T47D (cell line): ENCODE measurements at regions not wholly inside any gene's neighbourhood (a gene's known extent, or its start where the extent isn't known, plus 50 kb on each side); places are given as distances from the start of the nearest gene placed in this dataset.

ENCODE experiments used
- DNase-seq, 2 experiments: peaks; one replicate each; pipeline versions ENCODE4 v3.0.0 to v3.0.0-alpha.2; 2011 to 2012; ENCODE audit warnings: low read depth in 1 of 2, low spot score in 1 of 2
- JUND ChIP-seq: IDR thresholded peaks from 2 replicates; pipeline ENCODE4 v1.6.1; 2012; ENCODE audit warnings: low read depth
- in situ Hi-C: cut with HindIII; loops from 2 replicates; pipeline ENCODE4 v1.10.0; 2016; ENCODE audit warnings: low sequenced_read_pairs, low pct_unique_long_range_greater_than_20kb

DNA sequence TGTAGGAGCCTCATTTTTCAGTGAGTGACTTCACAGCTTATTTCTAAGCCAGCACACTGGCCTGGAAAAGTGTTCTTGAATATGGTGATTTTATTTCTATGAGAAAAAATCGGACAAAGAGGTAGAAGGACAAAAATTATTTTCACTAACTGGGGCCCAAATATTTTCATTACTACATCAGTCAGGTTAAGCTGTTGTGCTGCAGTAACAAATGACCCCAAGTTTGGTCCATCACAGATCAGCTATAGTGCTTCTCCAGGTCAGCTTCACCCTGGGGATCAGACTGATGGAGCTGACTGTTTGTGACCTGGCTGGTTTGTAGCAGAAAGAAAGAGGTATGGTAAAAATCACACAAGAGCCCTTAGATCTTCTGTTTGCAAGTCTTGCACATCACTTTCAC lies 97.9 kb upstream of the STT3B start:
- in situ Hi-C loops, result no loop called here
- TF ChIP-seq JUND, result no peak

DNA sequence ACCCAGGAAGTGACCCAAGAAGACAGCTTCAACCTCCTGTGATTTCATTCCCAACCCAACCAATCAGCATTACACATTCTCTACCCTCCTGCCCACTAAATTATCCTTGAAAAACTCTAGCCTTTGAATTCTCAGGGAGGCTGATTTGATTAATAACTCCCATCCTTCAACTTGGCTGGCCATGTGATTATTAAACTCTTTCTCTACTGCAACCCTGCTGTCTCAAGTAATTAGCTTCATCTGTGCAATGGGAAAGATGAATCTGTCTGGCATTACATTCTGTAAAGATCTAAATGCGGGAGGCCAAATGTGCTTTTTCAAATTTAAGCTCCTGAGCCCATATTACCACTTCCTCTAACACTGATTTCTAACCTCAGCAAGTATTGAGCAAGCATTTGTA lies 95.9 kb upstream of the STT3B start:
- in situ Hi-C loops, result no loop called here
- TF ChIP-seq JUND, result no peak
- no peak for DNase-seq

More for the DNA sequence above, 97.9 kb upstream of the STT3B start:
- DNase-seq, result no peak

DNA sequence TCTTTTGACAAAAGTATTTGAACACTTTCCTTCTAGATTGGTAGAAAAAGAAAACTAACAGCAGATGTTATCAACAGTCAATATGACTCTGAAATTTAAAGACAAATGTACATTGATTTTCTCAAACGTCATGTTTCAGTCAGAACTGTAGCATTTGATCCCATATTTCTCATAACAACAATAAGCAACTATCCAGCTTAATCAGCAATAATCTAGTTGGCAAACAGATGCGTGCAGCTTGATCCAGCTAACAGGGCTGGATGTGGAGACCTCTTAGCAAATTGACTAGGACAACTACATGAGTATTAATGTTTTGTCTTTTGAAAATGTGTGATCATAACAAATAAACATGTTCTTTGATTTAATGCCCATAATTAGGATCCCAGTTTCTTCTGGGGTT lies 94.0 kb upstream of the STT3B start:
- no peak for DNase-seq
- in situ Hi-C loops, result no loop called here
- no peak for TF ChIP-seq JUND

DNA sequence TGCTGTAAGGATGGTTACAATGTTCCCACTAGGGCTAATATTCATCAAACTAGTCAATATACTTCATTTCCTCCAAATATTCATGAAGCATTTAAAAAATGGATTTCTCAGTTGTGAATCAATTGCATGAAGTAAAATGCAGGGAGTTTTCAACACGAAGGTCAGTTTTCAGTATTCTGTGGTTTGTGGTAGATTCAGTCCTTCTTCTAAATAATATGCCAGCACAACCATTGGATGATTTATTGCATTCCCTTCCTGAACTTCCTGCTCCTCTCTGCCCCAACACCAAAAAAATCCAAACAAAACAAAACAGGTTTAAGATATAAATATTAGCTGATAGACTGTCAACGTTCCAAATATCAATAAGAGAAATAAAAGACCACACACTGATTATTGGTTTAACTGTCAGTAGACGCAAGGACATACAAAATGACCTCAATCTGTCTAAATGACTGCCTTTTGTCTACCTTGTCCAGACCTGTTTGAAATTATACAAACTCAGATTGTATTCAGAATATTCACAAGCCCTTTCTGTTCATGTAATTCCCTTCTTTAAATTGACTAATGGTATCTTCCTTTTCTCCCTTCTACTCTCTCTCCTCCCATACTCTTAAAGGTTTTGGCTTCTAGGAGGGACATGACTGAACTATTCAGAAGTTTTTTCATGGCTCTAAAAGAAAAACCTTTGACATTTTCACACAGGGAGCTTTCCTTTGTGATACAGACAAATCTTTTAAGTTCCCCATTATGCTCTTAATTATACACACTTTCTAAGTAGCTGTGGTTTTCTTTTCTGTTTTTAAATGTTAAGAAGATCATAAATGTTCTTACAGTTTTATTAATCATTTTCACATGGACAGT lies 92.6 kb upstream of the STT3B start:
- no peak for TF ChIP-seq JUND
- in situ Hi-C loops, result no loop called here
- no peak for DNase-seq

DNA sequence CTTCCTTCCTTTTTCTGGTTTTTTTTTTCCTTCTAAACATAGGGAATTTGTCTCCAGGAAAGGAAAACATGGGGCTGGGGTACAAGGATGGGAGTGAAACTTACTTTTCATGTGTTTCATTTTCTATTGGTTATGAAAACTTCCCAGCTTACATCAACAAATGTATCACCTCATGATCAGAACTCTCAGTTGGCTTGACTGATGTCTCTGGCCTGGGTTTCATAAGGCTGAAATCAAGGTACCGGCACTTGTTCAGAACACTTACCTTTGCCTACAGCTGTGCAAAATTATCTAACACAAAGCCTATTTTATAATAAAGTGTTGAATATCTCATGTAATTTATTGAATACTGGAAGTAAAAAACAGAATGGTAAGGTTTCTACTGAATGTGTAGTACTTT lies 91.8 kb upstream of the STT3B start:
- in situ Hi-C loops, result no loop called here
- TF ChIP-seq JUND, result no peak
- no peak for DNase-seq

DNA sequence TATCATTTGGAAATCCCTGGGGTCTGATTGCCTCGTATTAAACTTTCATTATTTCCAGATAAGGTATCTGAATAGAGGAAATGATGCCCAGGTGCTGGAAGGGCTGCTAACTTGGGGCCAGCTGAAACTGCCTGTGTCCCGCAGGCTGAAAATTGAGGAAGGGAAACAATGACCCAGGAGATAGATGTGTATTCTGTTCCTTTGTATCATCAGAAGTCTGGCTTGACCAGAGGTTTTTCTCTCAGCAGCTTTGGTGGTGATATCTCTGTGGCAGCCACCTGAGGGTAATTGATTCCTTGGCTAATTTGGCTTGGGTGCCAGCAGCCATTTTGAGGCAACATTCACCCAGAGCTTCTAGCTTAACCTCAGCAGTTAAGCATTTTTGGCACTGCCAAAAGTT lies 90.0 kb upstream of the STT3B start:
- no peak for TF ChIP-seq JUND
- in situ Hi-C loops, result no loop called here
- no peak for DNase-seq

DNA sequence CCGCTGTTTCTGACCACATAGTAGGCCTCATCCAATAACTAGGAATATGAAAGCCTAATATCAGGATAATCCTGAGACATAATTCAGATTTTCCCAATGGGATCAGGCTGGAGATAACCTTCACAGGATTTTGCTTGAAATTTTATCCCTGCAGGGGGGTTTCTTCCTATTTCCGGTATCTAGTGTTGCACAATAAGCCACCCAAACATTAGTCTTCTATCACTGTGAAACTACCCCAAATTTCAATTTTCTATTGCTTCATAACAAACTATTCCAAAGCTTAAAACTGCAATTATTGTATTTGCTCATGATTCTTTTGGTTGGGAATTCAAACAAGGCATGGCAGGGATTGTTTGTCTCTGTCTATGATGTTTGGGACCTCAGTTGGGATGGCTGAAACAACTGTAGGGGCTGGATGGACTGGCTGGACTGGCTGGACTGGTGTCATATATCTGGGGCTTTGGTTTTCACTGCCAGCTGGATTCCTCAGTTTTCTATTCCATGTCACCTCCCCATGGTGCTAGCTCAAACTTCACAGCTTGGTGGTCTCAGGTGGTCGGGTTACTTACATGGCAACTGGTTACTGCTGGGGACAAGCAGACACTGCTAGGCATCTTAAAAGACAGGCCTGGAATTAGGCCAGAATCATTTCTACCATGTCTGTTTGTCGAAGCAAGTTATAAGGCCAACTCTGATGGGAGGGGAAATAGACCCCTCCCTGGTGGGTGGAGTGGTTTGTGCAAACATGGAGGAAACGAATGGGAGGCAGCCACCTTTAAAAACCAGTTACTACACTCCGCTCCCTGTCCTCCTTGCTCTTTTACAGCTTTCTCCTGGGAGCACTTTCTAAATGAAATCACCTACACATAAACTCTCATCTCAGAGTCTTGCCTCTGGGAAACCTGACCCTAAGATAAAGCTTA lies 88.2 kb upstream of the STT3B start:
- peak in 1 of 2 experiments; percentile 69 for DNase-seq
- in situ Hi-C loops, result no loop called here
- TF ChIP-seq JUND, result no peak

DNA sequence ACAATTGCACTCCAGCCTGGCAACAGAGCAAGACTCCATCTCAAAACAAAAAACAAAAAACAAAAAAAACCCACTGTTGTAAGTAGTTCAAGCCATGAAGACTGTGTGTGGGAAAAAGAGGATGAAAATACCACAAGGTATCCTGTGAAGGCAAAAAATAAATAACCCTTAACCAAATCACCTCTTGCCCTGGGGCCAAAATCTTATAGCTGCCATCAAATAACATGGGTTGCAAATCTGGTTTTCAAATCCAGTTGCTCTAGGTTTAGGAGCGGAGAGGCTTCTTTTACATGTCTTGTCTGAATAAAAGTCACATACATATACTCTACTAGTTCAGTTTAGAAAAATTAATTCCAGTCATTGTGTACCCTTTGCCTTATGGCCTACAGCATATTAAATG lies 87.0 kb upstream of the STT3B start:
- in situ Hi-C loops, result no loop called here
- DNase-seq, result peak in 1 of 2 experiments; percentile 89
- TF ChIP-seq JUND, result no peak

DNA sequence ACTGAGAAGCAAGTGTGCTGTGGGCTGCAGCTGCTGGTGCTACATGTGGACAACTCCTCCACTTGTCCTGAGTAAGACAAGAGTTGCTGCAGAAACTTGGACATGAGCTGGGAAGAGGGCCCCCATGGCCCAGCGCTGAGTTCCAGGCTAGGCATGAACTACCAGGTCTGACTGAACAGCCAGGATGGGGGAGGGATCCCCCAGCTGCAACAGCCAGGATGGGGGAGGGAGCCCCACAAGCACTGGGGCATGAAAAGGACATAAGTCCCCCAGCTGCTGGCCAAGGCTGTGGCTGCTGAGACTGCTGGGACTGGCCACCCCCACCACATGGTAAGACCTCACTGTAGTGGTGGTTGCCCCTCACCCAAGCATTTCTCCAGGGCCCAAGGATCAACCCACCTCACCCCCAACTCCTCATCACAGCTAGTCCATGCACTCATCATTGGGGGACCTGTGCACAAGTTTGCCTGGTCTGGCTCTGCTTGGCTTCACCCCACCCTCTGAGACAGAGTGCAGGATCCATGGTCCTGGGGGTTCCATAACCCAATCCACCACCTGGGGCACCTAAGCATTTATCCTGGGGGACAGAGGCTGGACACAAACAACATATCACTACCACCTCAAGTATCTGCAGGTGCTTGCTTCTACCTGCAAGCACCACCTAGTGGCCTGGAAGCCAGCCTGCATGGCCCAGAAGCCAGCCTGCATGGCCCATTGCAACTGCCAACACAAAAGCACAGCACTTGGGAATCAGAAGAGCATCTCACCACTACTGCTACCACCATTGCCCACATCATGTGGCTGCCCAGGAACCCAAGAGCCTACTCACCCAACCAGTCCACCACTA lies 84.5 kb upstream of the STT3B start:
- in situ Hi-C loops, result no loop called here
- peak in 1 of 2 experiments; percentile 63 for DNase-seq
- TF ChIP-seq JUND, result no peak

DNA sequence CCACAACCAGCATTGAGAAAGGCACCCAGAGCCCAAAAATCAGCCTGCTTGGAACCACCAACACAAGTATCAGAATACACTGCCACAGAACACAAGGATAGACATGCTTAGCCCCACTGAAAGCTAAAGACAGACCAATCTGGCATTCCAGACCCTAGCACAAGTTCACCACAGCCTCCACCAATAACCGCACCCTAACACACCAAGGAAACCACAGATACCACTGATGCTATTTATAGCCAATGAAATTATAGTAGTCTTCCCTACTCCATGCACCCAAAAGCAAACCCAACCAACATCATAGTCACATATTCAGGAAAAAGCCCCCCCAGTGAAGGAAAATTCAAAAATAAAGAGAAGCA lies 83.9 kb upstream of the STT3B start:
- TF ChIP-seq JUND, result no peak
- DNase-seq, result no peak
- in situ Hi-C loops, result no loop called here

DNA sequence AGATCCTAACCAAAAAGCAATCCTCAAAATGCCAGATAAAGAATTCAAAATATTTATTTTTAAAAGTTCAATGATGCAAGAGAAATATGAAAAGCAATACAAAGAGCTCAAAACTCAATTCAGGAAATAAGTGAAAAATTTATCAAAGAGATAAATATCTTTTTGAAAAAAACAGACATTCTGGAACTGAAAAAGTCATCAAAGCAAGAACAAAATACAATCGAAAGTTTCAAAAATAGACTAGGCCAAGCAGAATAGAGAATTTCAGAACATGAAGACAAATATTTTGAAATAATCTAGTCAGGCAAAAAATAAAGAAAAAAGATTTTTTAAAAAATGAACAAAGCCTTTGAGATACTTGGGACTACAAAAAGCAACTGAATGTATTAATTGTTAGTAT lies 83.4 kb upstream of the STT3B start:
- DNase-seq, result no peak
- no peak for TF ChIP-seq JUND
- in situ Hi-C loops, result no loop called here

DNA sequence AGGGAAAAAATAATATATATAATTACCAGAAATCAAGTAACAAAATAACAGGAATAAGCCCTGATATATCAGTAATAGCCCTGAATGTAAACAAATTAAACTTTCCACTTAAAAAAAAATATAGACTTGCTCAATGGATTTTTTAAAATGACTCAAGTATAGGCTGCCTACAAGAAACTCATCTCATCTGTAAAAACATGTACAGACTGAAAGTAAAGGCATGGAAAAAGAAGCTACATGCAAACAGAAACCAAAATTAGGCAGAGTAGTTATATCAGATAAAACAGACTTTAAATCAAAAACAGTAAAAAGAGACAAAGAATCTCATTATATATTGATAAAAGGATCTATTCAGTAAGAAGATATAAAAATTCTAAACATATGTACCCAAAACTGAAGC lies 82.4 kb upstream of the STT3B start:
- no peak for DNase-seq
- TF ChIP-seq JUND, result no peak
- in situ Hi-C loops, result no loop called here
